ENCODE measurements at regions not wholly inside any gene's neighbourhood (a gene's known extent, or its start where the extent isn't known, plus 50 kb on each side); places are given as distances from the start of the nearest gene placed in this dataset.

GRCh38 chr7:54115028-54115763 is 427.0 kb upstream of the VSTM2A start:
- TF ChIP-seq CTCF (IDR thresholded peaks at IDR 0.05; ENCODE audit: low read depth, low read length, poor library complexity, severe bottlenecking) (no peak), EZH2phosphoT487 (IDR thresholded peaks at IDR 0.05; ENCODE audit: borderline replicate concordance, low read length) (no peak)

All from DOHH2 (cell line).